ENCODE measurements at regions not wholly inside any gene's neighbourhood (a gene's known extent, or its start where the extent isn't known, plus 50 kb on each side); places are given as distances from the start of the nearest gene placed in this dataset.

DNA sequence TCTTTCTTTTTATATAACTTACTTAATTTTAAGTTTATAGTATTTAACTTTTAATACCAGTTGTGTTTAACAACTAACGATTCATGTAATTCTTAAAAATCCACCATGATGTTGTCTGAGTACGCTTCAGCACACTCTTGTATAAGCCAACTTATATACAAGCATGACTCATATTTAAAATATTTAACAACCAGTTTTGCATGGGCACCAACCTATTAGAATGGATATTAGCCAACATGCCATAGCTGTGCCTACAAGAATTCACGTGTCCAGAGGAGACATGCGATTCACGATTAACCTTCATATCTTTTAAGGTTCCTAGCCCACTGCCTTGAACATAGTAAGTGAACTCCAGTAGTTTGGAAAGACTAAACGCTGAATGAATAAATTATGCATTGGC is 1023.2 kb downstream of the TBL1XR1 start (continued):
- TF ChIP-seq WIZ (CRISPR knock-in tag; IDR thresholded peaks at IDR 0.05) = no peak

DNA sequence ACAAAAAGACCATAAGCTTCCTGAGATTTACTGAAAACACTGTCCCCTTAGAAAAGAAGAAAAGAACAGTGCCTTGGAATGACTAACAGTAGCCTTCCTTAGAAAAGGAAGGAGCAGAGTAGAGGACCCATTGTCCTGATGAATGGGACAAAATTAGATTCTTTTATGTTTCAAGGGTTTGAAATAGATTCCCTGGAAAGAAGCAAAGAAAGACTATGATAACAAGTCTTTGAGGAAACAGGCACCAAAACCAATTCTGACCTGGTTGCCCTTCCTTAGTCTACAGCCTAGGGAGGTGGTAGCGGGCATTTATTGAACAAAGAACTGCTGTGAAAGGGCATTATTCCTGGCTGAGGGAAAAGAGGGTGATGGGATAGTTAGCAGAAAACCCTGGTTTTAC is 1024.8 kb downstream of the TBL1XR1 start:
- H2AFZ ChIP-seq (ENCODE audit: low read length) = no peak overlapping the region
- no peaks in the 10 kb centered on the region for H4K20me1 ChIP-seq (ENCODE audit: insufficient read depth, low read length)
- no peak overlapping the region for H3K4me2 ChIP-seq (ENCODE audit: low read depth, low read length)
- DNase-seq (ENCODE audit: low spot score) (no peak), ATAC-seq (no peak), FAIRE-seq (no peak)
- TF ChIP-seq PHB2 (IDR thresholded peaks at IDR 0.05; ENCODE audit: partially characterized antibody) = no peak
- TF ChIP-seq ZNF317 (CRISPR knock-in tag; IDR thresholded peaks at IDR 0.05) = no peak
- TF ChIP-seq, protein P1, sequence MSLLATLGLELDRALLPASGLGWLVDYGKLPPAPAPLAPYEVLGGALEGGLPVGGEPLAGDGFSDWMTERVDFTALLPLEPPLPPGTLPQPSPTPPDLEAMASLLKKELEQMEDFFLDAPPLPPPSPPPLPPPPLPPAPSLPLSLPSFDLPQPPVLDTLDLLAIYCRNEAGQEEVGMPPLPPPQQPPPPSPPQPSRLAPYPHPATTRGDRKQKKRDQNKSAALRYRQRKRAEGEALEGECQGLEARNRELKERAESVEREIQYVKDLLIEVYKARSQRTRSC (CRISPR knock-in tag; IDR thresholded peaks at IDR 0.05; ENCODE audit: low read depth) = no peak
- no peak for TF ChIP-seq HNRNPUL1 (IDR thresholded peaks at IDR 0.05; ENCODE audit: low read depth, low read length)
- no peak for TF ChIP-seq REST (IDR thresholded peaks at IDR 0.05; ENCODE audit: borderline replicate concordance in 1 of 2, low read depth in 1 of 2, low read length in 2 of 2)
- TF ChIP-seq ZNF772 (CRISPR knock-in tag; IDR thresholded peaks at IDR 0.05) = no peak
- no peak for TF ChIP-seq HOXA5 (CRISPR knock-in tag; IDR thresholded peaks at IDR 0.05)
- TF ChIP-seq SMARCE1 (IDR thresholded peaks at IDR 0.05; ENCODE audit: borderline replicate concordance) = no peak
- no peak for TF ChIP-seq MYNN (CRISPR knock-in tag; IDR thresholded peaks at IDR 0.05; ENCODE audit: low read depth)
- no peak for TF ChIP-seq DNMT1 (CRISPR knock-in tag; IDR thresholded peaks at IDR 0.05)
- no peak for TF ChIP-seq HOXD1 (CRISPR knock-in tag; IDR thresholded peaks at IDR 0.05)
- no peak for TF ChIP-seq ZFY (CRISPR knock-in tag; IDR thresholded peaks at IDR 0.05)
- no peak for TF ChIP-seq KDM2A (CRISPR knock-in tag; IDR thresholded peaks at IDR 0.05; ENCODE audit: borderline replicate concordance, low read depth)
- no peak for TF ChIP-seq SIX4 (CRISPR knock-in tag; IDR thresholded peaks at IDR 0.05)
- no peak for TF ChIP-seq SRF (IDR thresholded peaks at IDR 0.05; ENCODE audit: low read depth, low read length)
- no peak for TF ChIP-seq ZNF264 (CRISPR knock-in tag; IDR thresholded peaks at IDR 0.05)
- no peak overlapping the region for H3K9ac ChIP-seq (ENCODE audit: insufficient read depth, low read depth, low read length)
- no peaks in the 10 kb centered on the region for H3K27me3 ChIP-seq (ENCODE audit: control insufficient read depth in 1 of 2, insufficient read depth in 2 of 2, low read length in 2 of 2)
- no TSS peak for BruUV-seq (replicated peaks)
- in situ Hi-C loops (cut with HindIII; ENCODE audit: extremely low pct_ligation_motif_present, low pct_unique_long_range_greater_than_20kb) = no loop called here
- no peak overlapping the region for H3K27ac ChIP-seq (ENCODE audit: extremely low read length, insufficient read depth, low read length)
- intact Hi-C loops (cut with micrococcal nuclease; ENCODE audit: unreplicated experiment) = no loop called here
- H3K36me3 ChIP-seq (replicated peaks in 1 of 2; ENCODE audit: control insufficient read depth in 1 of 2, insufficient read depth in 2 of 2, low read length in 2 of 2) = no peaks in the 10 kb centered on the region
- CTCF ChIA-PET (ENCODE audit: low intra/inter-chr PET ratio, low total read pairs) = no interaction called here
- peaks cover 14% of the 10 kb centered on the region; the same call in 1 of the 2 replicates for H3K9me3 ChIP-seq (ENCODE audit: low read length)
- POLR2A ChIA-PET = no interaction called here
- no peaks in the 10 kb centered on the region for H3K79me2 ChIP-seq (ENCODE audit: insufficient read depth, low read length)
- no peak overlapping the region for H3K4me3 ChIP-seq (replicated peaks in 1 of 3; ENCODE audit: insufficient read depth in 1 of 3, low read depth in 2 of 3, low read length in 3 of 3)
- no peaks in the 10 kb centered on the region for H3K4me1 ChIP-seq (ENCODE audit: insufficient read depth, low read length)
- WGBS (ENCODE audit: low lambda C conversion rate) = 88% methylated on average over 1 of the region's 1 CpG
